Transverse colon (tissue), 3 donors: ENCODE measurements at regions not wholly inside any gene's neighbourhood (a gene's known extent, or its start where the extent isn't known, plus 50 kb on each side); places are given as distances from the start of the nearest gene placed in this dataset.

Experiments
- CTCF ChIP-seq, 5 experiments: fragments of 200-600 bp in 3 of 5; fragments of 450-650 bp in 2 of 5; sonication (generic) in 3 of 5; IDR thresholded peaks; 1 replicate in 2 of 5; 2 replicates in 3 of 5; pipeline ENCODE4 v1.5.1; 2016 to 2017; ENCODE audit warnings: antibody characterized with exemption in 5 of 5, inconsistent platforms in 3 of 5, mild to moderate bottlenecking in 2 of 5, moderate library complexity in 1 of 5
- EP300 ChIP-seq: sonication (generic); formaldehyde crosslinking; IDR thresholded peaks from one replicate; pipeline ENCODE4 v1.6.1; 2017; ENCODE audit warnings: antibody characterized with exemption, low read depth

- TF ChIP-seq CTCF (IDR thresholded peaks at IDR 0.05) (no peak), EP300 (no peak)
These were observed 145.3 kb upstream of the MEX3C start for GRCh38 chr18:51342815-51343214.
